NCI-H1417 (cell line): ENCODE measurements at regions not wholly inside any gene's neighbourhood (a gene's known extent, or its start where the extent isn't known, plus 50 kb on each side); places are given as distances from the start of the nearest gene placed in this dataset.

Source experiments
- DNase-seq, 3 experiments: peaks; one replicate each; lab custom pipeline; 2025; lab: John Stamatoyannopoulos, UW

- DNase-seq: no peak
Observed at GRCh38 chr1:219773110-219773509, 155.2 kb downstream of the SLC30A10 start.

- no peak for DNase-seq
Observed at GRCh38 chr1:219772265-219773036, 155.9 kb downstream of the SLC30A10 start.

GRCh38 chr1:219771080-219771479 lies 157.3 kb downstream of the SLC30A10 start:
- DNase-seq: no peak

GRCh38 chr1:219763321-219763720 lies 150.4 kb upstream of the ZC3H11B start:
- DNase-seq: no peak

DNA sequence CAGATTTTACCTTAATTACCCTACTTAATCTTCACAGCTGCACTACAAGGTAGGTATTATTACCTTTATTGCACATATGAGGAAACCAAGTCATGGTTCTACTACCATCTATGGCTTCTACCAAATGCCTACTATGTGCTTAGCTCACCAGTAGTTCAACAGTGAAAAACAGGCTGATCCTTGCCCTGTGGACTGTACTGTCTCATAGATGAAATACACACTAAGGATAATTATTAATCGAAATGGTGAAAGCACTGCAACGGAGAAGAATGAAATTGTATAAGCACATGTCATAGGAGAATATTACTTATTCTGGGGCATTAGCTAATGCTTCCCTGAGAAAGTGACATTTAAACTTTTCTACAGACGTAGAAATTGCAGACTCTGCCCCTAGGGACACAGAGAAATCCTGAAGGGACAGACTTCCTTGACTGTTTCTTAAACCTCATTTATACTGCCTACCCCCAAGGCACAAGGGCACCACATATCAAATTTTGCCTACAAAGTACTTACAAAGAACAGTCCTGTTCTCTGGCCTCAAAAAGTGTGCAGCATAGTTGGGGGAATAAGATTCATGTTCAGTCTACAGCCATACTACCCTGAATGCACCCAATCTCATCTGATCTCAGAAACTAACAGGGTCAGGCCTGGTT lies 148.4 kb upstream of the ZC3H11B start:
- no peak for DNase-seq

- no peak for DNase-seq
Observed at GRCh38 chr1:219759095-219759494, 146.2 kb upstream of the ZC3H11B start.

DNA sequence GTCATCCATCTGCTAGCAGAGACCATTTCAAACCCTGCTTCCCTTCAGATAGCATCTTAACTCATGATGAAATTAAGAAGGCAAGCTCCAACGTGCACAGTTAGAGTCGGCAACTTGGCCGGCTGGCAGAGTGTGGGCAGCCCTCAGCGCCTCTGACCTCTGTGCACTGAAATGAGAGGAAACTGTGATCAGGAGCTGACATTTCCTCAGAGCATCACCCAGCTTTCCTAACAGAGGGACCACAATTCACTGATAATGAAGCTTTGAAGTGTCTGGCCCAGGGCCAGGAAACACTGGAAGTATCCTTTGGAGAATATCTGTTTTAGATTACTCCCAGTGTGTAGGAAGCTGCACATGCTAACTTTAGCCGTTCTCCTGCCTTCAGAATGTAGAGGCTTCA lies 145.0 kb upstream of the ZC3H11B start:
- DNase-seq: peak in 2 of 3 experiments; percentile 39 to 47

DNA sequence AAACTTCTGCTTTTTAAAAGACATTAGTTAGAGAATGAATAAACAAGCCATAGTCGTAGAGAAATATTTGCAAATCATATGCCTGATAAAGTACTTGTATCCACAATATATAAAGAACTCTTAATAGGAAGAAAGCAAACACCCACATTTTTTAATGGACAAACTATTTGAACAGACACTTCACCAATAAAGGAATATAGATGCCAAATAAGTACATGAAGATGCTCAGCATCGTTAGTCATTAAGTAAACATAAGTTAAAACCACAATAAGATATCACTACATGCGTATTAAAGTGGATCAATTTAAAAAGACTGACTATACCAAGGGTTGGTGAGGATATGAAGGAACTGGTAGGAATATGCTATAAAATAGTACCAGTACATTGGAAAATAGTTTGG lies 142.3 kb upstream of the ZC3H11B start:
- no peak for DNase-seq

GRCh38 chr1:219754767-219755166 lies 141.9 kb upstream of the ZC3H11B start:
- no peak for DNase-seq

DNA sequence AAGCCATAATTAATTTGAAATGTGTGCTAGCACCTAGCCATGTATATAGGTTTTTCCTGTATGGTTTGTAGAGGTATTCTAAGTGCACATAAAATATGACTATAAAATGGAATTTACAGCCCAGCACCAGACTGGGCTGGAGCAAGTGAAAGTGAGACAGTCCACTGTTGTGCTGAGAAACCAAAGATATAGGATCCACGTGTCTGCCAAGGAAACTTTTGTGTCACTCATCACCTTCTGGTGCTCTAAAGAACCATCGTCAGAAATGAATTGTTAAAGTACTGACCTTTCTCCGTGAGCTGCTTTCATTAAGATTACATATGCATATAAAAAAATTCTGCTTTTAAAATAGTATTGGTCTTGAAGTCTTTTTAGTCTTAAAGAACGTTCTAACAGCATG lies 141.0 kb upstream of the ZC3H11B start:
- no peak for DNase-seq

- no peak for DNase-seq
Observed at GRCh38 chr1:219752645-219753044, 139.7 kb upstream of the ZC3H11B start.

- DNase-seq: no peak
Observed at GRCh38 chr1:219751870-219752507, 139.1 kb upstream of the ZC3H11B start.

DNA sequence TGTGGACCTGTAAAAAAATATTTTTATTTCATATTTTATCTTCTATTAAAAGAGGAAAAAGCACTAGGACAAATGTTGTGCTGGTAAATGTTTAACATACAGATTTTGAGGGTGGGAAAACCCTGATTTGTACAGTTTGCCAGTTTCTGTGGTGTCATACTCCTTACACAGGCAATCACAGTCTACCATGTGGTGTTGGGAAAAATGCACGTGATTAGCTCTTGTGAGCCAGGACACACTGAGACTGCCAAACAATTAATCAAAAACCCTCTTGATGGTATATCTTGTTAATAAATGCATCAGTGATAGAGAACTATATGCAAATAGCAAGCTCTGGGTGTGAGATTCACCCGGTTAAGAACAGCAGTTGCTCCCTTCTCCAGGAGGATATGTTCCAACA lies 136.5 kb upstream of the ZC3H11B start:
- DNase-seq: no peak

DNA sequence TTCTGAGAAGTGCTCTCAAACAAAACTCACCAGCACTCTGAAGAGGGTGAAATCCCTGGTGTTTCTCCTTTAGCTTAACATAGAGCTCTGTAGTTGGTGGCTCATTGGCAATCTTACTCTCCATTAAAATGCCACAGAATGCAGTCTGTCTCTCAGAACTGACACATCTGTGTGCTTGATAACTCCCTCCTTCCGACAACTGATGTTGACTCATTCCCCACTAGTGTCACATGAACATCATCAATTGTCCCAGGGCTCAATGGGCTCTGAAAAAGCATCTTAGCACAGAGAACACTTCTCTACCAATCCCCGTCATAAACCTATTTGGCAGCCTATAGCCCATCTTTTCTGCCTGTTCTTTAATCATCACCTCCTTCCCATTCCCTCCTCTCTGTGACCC lies 133.2 kb upstream of the ZC3H11B start:
- DNase-seq: no peak

GRCh38 chr1:219744652-219745469 lies 132.0 kb upstream of the ZC3H11B start:
- no peak for DNase-seq

- no peak for DNase-seq
Observed at GRCh38 chr1:219741011-219741970, 128.4 kb upstream of the ZC3H11B start.

DNA sequence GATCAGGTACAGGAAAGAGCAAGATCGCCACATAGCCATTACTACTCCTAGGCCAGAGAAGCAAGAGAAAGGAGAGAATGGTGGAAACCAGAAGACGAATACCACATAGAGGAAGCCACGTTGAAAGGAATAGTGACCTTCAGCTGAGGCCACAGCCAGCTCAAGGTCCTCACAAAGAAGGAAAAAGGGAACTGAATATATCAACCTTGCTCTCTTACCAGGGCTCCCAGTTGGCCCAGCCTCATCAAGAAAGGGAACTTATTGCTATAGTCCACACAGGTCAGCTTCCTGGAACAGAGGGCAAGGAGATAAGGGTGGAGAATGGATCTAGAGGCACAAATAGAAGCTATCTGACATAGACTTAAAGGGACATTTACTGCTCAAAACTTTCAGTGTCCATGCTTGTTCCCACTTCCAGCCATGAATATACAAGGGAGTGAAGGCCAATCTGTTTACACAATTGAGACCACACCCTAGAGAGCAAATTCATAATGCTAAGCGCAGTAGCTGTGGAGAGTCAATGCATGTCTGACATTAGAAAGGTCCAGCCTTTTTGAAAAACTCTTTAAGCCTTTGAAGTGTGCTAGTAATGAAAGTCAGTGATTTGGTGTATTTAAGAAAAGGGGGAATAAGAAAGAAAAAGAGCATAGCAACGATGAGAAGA lies 120.7 kb upstream of the ZC3H11B start:
- DNase-seq: no peak

GRCh38 chr1:219732814-219733491 lies 120.0 kb upstream of the ZC3H11B start:
- no peak for DNase-seq

- DNase-seq: no peak
Observed at GRCh38 chr1:219731771-219732170, 118.9 kb upstream of the ZC3H11B start.
